NCI-H510A treated with DMSO at 0.1 percent for 48 hours (cell line): ENCODE measurements at regions not wholly inside any gene's neighbourhood (a gene's known extent, or its start where the extent isn't known, plus 50 kb on each side); places are given as distances from the start of the nearest gene placed in this dataset.
"Not testable (repeated sequence)": the region's sequence is repeated elsewhere in the genome, so short reads cannot be mapped to it uniquely, and the experiment has no call there.

ENCODE experiments used
- DNase-seq: peaks from one replicate; lab custom pipeline; 2025; lab: John Stamatoyannopoulos, UW

- DNase-seq, result no peak
These were observed 150.1 kb upstream of the IVNS1ABP start for GRCh38 chr1:185467122-185467521.

GRCh38 chr1:185464777-185465176 lies 147.7 kb upstream of the IVNS1ABP start:
- DNase-seq, result no peak

GRCh38 chr1:185463433-185463832 lies 146.4 kb upstream of the IVNS1ABP start:
- DNase-seq, result no peak

GRCh38 chr1:185463011-185463410 lies 146.0 kb upstream of the IVNS1ABP start:
- DNase-seq, result no peak

- not testable (repeated sequence) for DNase-seq
These were observed 143.7 kb upstream of the IVNS1ABP start for GRCh38 chr1:185460723-185461122.

- no peak for DNase-seq
These were observed 142.1 kb upstream of the IVNS1ABP start for GRCh38 chr1:185459141-185459540.

- DNase-seq, result no peak
These were observed 141.6 kb upstream of the IVNS1ABP start for GRCh38 chr1:185458670-185459069.

GRCh38 chr1:185453496-185454192 lies 136.6 kb upstream of the IVNS1ABP start:
- no peak for DNase-seq

GRCh38 chr1:185450917-185451316 lies 133.9 kb upstream of the IVNS1ABP start:
- no peak for DNase-seq

- DNase-seq, result no peak
These were observed 133.2 kb upstream of the IVNS1ABP start for GRCh38 chr1:185450060-185450788.

- DNase-seq, result no peak
These were observed 132.5 kb upstream of the IVNS1ABP start for GRCh38 chr1:185449378-185450059.

GRCh38 chr1:185448591-185449186 lies 131.6 kb upstream of the IVNS1ABP start:
- DNase-seq, result no peak

GRCh38 chr1:185446131-185446530 lies 129.1 kb upstream of the IVNS1ABP start:
- no peak for DNase-seq

- DNase-seq, result no peak
These were observed 128.6 kb upstream of the IVNS1ABP start for GRCh38 chr1:185445594-185445993.

- no peak for DNase-seq
These were observed 127.6 kb upstream of the IVNS1ABP start for GRCh38 chr1:185444676-185445075.

GRCh38 chr1:185442050-185442449 lies 125.0 kb upstream of the IVNS1ABP start:
- no peak for DNase-seq

GRCh38 chr1:185441605-185442004 lies 124.6 kb upstream of the IVNS1ABP start:
- no peak for DNase-seq

GRCh38 chr1:185440877-185441276 lies 123.8 kb upstream of the IVNS1ABP start:
- DNase-seq, result no peak

- no peak for DNase-seq
These were observed 122.8 kb upstream of the IVNS1ABP start for GRCh38 chr1:185439727-185440415.

GRCh38 chr1:185438936-185439335 lies 121.9 kb upstream of the IVNS1ABP start:
- no peak for DNase-seq

GRCh38 chr1:185435696-185436379 lies 118.8 kb upstream of the IVNS1ABP start:
- no peak for DNase-seq
